H9 (cell line): ENCODE measurements at regions not wholly inside any gene's neighbourhood (a gene's known extent, or its start where the extent isn't known, plus 50 kb on each side); places are given as distances from the start of the nearest gene placed in this dataset.

Experiments
- DNase-seq: peaks from one replicate; pipeline ENCODE4 v3.0.0-alpha.2; 2017
- H2AFZ ChIP-seq: one replicate; pipeline ENCODE4 v1.6.1; 2013; ENCODE audit warnings: mild to moderate bottlenecking, low read length, control low read depth, moderate library complexity
- H2AK5ac ChIP-seq: 2 replicates; pipeline ENCODE4 v1.6.1; 2013; ENCODE audit warnings: low read length, control low read depth, mixed read lengths; ENCODE audit not compliant: insufficient read length
- H2BK120ac ChIP-seq: one replicate; pipeline ENCODE4 v1.6.1; 2013; ENCODE audit warnings: low read depth, mild to moderate bottlenecking, low read length, control low read depth, inconsistent platforms; ENCODE audit not compliant: poor library complexity, severe bottlenecking
- H2BK12ac ChIP-seq: 2 replicates; pipeline ENCODE4 v1.6.1; 2013; ENCODE audit warnings: low read length, control low read depth, mixed read lengths, low read depth; ENCODE audit not compliant: insufficient read length
- H2BK15ac ChIP-seq: 2 replicates; pipeline ENCODE4 v1.6.1; 2013; ENCODE audit warnings: low read depth, low read length, control low read depth
- H2BK20ac ChIP-seq: one replicate; pipeline ENCODE4 v1.6.1; 2013; ENCODE audit warnings: low read depth, mild to moderate bottlenecking, low read length, control low read depth, inconsistent platforms; ENCODE audit not compliant: poor library complexity, severe bottlenecking
- H2BK5ac ChIP-seq: 2 replicates; pipeline ENCODE4 v1.6.1; 2013; ENCODE audit warnings: low read length, control low read depth, mixed read lengths; ENCODE audit not compliant: insufficient read length
- H3K14ac ChIP-seq: 2 replicates; pipeline ENCODE4 v1.6.1; 2013; ENCODE audit warnings: low read length, control low read depth; ENCODE audit not compliant: insufficient read depth
- H3K18ac ChIP-seq: 2 replicates; pipeline ENCODE4 v1.6.1; 2013; ENCODE audit warnings: low read depth, mild to moderate bottlenecking, mixed read lengths, low read length, control low read depth; ENCODE audit not compliant: insufficient read length
- H3K23ac ChIP-seq: 2 replicates; pipeline ENCODE4 v1.6.1; 2013; ENCODE audit warnings: low read length, control low read depth, mixed read lengths, low read depth; ENCODE audit not compliant: insufficient read length
- H3K23me2 ChIP-seq: 2 replicates; pipeline ENCODE4 v1.6.1; 2013; ENCODE audit warnings: low read depth, mild to moderate bottlenecking, mixed read lengths, low read length, control low read depth; ENCODE audit not compliant: insufficient read length, poor library complexity, severe bottlenecking
- H3K27ac ChIP-seq: 2 replicates; pipeline ENCODE4 v1.5.1; 2013; ENCODE audit warnings: low read length, control low read depth, mixed read lengths, low read depth; ENCODE audit not compliant: insufficient read length
- H3K27me3 ChIP-seq: 2 replicates; pipeline ENCODE4 v1.6.1; 2013; ENCODE audit warnings: low read length, control low read depth, inconsistent platforms; ENCODE audit not compliant: insufficient read depth
- H3K4ac ChIP-seq: 2 replicates; pipeline ENCODE4 v1.6.1; 2013; ENCODE audit warnings: low read depth, mild to moderate bottlenecking, control low read depth, inconsistent platforms, low read length, moderate library complexity
- H3K4me1 ChIP-seq: 2 replicates; pipeline ENCODE4 v1.6.1; 2013; ENCODE audit warnings: low read length, control low read depth, inconsistent platforms; ENCODE audit not compliant: insufficient read depth
- H3K4me2 ChIP-seq: 2 replicates; pipeline ENCODE4 v1.6.1; 2013; ENCODE audit warnings: low read length, control low read depth, mixed read lengths; ENCODE audit not compliant: insufficient read length, insufficient read depth
- H3K56ac ChIP-seq: 2 replicates; pipeline ENCODE4 v1.6.1; 2013; ENCODE audit warnings: low read depth, mild to moderate bottlenecking, mixed read lengths, low read length, control low read depth; ENCODE audit not compliant: insufficient read length
- H3K79me1 ChIP-seq: 2 replicates; pipeline ENCODE4 v1.6.1; 2013; ENCODE audit warnings: low read depth, mild to moderate bottlenecking, moderate library complexity, low read length, control low read depth, inconsistent platforms; ENCODE audit not compliant: insufficient read depth, poor library complexity, severe bottlenecking
- H3K79me2 ChIP-seq: 2 replicates; pipeline ENCODE4 v1.6.1; 2013; ENCODE audit warnings: low read length, control low read depth, inconsistent platforms; ENCODE audit not compliant: insufficient read depth
- H3K9ac ChIP-seq: 2 replicates; pipeline ENCODE4 v1.6.1; 2013; ENCODE audit warnings: low read length, control low read depth, mixed read lengths; ENCODE audit not compliant: insufficient read length; ENCODE audit errors: extremely low read depth
- H3K9me3 ChIP-seq: one replicate; pipeline ENCODE4 v1.6.1; 2013; ENCODE audit warnings: low read depth, low read length, inconsistent platforms; ENCODE audit not compliant: control insufficient read depth
- H3T11ph ChIP-seq: one replicate; pipeline ENCODE4 v1.6.1; 2013; ENCODE audit warnings: mild to moderate bottlenecking, low read length, control low read depth, inconsistent platforms
- H4K20me1 ChIP-seq: one replicate; pipeline ENCODE4 v1.6.1; 2013; ENCODE audit not compliant: control insufficient read depth, insufficient read length, insufficient read depth
- H4K5ac ChIP-seq: 2 replicates; pipeline ENCODE4 v1.6.1; 2013; ENCODE audit warnings: low read depth, mild to moderate bottlenecking, mixed read lengths, low read length, control low read depth; ENCODE audit not compliant: insufficient read length
- H4K8ac ChIP-seq: replicated peaks from 2 replicates; pipeline ENCODE4 v1.6.1; 2013; ENCODE audit warnings: low read length, control low read depth, mixed read lengths, low read depth; ENCODE audit not compliant: insufficient read length
- H4K91ac ChIP-seq: 2 replicates; pipeline ENCODE4 v1.6.1; 2013; ENCODE audit warnings: low read depth, mild to moderate bottlenecking, moderate library complexity, mixed read lengths, low read length, control low read depth; ENCODE audit not compliant: insufficient read length
- H3K27ac Mint-ChIP-seq, 3 experiments: 2 replicates in 2 of 3; 3 replicates in 1 of 3; pipeline ENCODE4 v1.8.0; 2020 to 2021; ENCODE audit warnings: mixed read lengths in 3 of 3, mild to moderate bottlenecking in 1 of 3, moderate library complexity in 1 of 3
- H3K27me3 Mint-ChIP-seq: 2 replicates; pipeline ENCODE4 v1.8.0; 2021; ENCODE audit warnings: low read depth, mild to moderate bottlenecking, moderate library complexity, mixed read lengths
- H3K36me3 Mint-ChIP-seq, 3 experiments: 2 replicates in 2 of 3; 3 replicates in 1 of 3; pipeline ENCODE4 v1.8.0; 2020 to 2021; ENCODE audit warnings: low read depth in 3 of 3, mixed read lengths in 3 of 3; ENCODE audit not compliant: insufficient read depth in 1 of 3
- H3K4me1 Mint-ChIP-seq, 2 experiments: 2 replicates each; pipeline ENCODE4 v1.8.0; 2020; ENCODE audit warnings: mixed read lengths in 2 of 2
- H3K4me3 Mint-ChIP-seq, 2 experiments: 2 replicates in 1 of 2; 3 replicates in 1 of 2; pipeline ENCODE4 v1.8.0; 2020 to 2021; ENCODE audit warnings: mild to moderate bottlenecking in 2 of 2, mixed read lengths in 2 of 2, moderate library complexity in 1 of 2
- H3K9me3 Mint-ChIP-seq, 2 experiments: 2 replicates in 1 of 2; 3 replicates in 1 of 2; pipeline ENCODE4 v1.8.0; 2020; ENCODE audit warnings: mild to moderate bottlenecking in 2 of 2, mixed read lengths in 2 of 2, moderate library complexity in 1 of 2
- CTCF ChIP-seq: fragments of 200-600 bp; sonication (generic); conservative IDR thresholded peaks from 3 replicates; pipeline ENCODE4 v1.8.0; 2021; ENCODE audit warnings: antibody characterized with exemption, mild to moderate bottlenecking
- WGBS: extraction: QIAGEN DNeasy Blood & Tissue Kit; methylation state at CpG from one replicate; pipeline ENCODE4 v1.1.7; 2013; ENCODE audit warnings: missing lambda C conversion rate, low lambda C conversion rate, mixed read lengths; ENCODE audit not compliant: insufficient read length; ENCODE audit errors: extremely low coverage; 5-methylcytosine and 5-hydroxymethylcytosine counted together

DNA sequence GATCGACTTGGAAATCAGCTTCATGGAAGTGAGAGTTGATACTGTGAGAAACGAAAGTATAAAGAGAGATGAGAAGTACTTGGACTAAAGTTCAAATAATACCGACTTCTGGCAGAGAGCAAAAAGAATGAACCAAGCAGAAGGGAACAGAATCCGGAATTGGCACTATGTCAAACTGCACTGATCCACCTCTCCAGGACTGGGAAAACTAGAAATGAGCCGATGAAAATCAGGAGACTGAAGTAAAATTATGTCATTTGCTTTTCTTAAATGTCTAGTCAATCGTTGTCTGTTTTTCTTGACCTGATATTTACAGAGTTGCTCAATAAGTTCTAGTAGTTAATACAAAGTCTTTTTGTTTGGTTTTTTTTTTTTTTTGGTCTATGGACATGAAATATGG, 163.0 kb upstream of the FOXG1 start:
- H2AFZ ChIP-seq, result no peak overlapping the region
- Mint-ChIP-seq H3K27me3 (peaks cover 2% of the 10 kb centered on the region; the same call in 1 of the 2 replicates), H3K4me3 (no peak overlapping the region), H3K27ac (no peak overlapping the region), H3K36me3 (no peaks in the 10 kb centered on the region), H3K4me1 (no peaks in the 10 kb centered on the region), H3K9me3 (no peaks in the 10 kb centered on the region)
- no peak for TF ChIP-seq CTCF
- no peak overlapping the region for H3K4ac ChIP-seq
- no peak overlapping the region for H2BK20ac ChIP-seq
- H2BK15ac ChIP-seq, result no peak overlapping the region
- H3K9me3 ChIP-seq, result no peaks in the 10 kb centered on the region
- DNase-seq, result no peak
- WGBS, result no CpG with 5 or more reads among the region's 6 CpGs
- no peak overlapping the region for H2BK12ac ChIP-seq
- H4K8ac ChIP-seq, result no peak overlapping the region
- no peak overlapping the region for H2AK5ac ChIP-seq
- no peak overlapping the region for H4K5ac ChIP-seq
- H2BK120ac ChIP-seq, result no peak overlapping the region
- H4K20me1 ChIP-seq, result no peaks in the 10 kb centered on the region
- H3K79me2 ChIP-seq, result no peaks in the 10 kb centered on the region
- H3K23me2 ChIP-seq, result no peaks in the 10 kb centered on the region
- H2BK5ac ChIP-seq, result no peak overlapping the region
- H3K56ac ChIP-seq, result no peak overlapping the region
- no peak overlapping the region for H3K14ac ChIP-seq
- H3K4me2 ChIP-seq, result no peak overlapping the region
- H3K23ac ChIP-seq, result no peak overlapping the region
- H3K9ac ChIP-seq, result no peak overlapping the region
- H3K4me1 ChIP-seq, result no peaks in the 10 kb centered on the region
- H3K27ac ChIP-seq, result no peak overlapping the region
- no peaks in the 10 kb centered on the region for H3K79me1 ChIP-seq
- H3K18ac ChIP-seq, result no peak overlapping the region
- no peak overlapping the region for H4K91ac ChIP-seq
- H3K27me3 ChIP-seq, result no peaks in the 10 kb centered on the region
- H3T11ph ChIP-seq, result no peak overlapping the region
